ENCODE measurements at regions not wholly inside any gene's neighbourhood (a gene's known extent, or its start where the extent isn't known, plus 50 kb on each side); places are given as distances from the start of the nearest gene placed in this dataset.

DNA sequence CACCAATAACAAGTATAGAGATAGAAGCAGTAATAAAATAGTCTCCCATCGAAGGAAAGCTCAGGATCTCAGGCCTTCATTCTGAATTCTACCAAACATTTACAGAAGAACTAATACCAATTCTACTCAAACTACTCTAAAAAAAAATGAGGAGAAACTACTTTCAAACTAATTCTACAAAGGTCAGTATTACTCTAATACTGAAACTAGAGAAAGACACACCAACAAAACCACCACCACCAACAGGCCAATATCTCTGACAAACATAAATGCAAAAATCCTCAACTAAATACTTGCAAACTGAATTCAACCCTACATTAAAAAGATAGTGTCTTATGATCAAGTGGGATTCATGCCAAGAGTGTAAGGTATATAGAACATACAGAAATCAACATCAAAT, 1078.4 kb downstream of the KCNT2 start:
- TF ChIP-seq, protein P1, sequence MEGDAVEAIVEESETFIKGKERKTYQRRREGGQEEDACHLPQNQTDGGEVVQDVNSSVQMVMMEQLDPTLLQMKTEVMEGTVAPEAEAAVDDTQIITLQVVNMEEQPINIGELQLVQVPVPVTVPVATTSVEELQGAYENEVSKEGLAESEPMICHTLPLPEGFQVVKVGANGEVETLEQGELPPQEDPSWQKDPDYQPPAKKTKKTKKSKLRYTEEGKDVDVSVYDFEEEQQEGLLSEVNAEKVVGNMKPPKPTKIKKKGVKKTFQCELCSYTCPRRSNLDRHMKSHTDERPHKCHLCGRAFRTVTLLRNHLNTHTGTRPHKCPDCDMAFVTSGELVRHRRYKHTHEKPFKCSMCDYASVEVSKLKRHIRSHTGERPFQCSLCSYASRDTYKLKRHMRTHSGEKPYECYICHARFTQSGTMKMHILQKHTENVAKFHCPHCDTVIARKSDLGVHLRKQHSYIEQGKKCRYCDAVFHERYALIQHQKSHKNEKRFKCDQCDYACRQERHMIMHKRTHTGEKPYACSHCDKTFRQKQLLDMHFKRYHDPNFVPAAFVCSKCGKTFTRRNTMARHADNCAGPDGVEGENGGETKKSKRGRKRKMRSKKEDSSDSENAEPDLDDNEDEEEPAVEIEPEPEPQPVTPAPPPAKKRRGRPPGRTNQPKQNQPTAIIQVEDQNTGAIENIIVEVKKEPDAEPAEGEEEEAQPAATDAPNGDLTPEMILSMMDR (conservative IDR thresholded peaks at IDR 0.05; ENCODE audit: low read length), result no peak
- no peak for TF ChIP-seq EZH2phosphoT487 (IDR thresholded peaks at IDR 0.05; ENCODE audit: borderline replicate concordance)

All from Loucy (cell line).